Parathyroid adenoma (tissue), 2 donors: ENCODE measurements at regions not wholly inside any gene's neighbourhood (a gene's known extent, or its start where the extent isn't known, plus 50 kb on each side); places are given as distances from the start of the nearest gene placed in this dataset.

Source experiments
- H2AFZ ChIP-seq: fragments of 300-600 bp; sonication (generic); one replicate; pipeline ENCODE4 v1.7.0; 2017; ENCODE audit warnings: antibody characterized with exemption, mild to moderate bottlenecking
- H3K27ac ChIP-seq: fragments of 300-600 bp; sonication (generic); one replicate; pipeline ENCODE4 v1.7.0; 2017
- H3K27me3 ChIP-seq: fragments of 300-600 bp; sonication (generic); one replicate; pipeline ENCODE4 v1.7.0; 2017; ENCODE audit warnings: low read length; ENCODE audit not compliant: control insufficient read depth, insufficient read depth
- H3K36me3 ChIP-seq: fragments of 300-600 bp; sonication (generic); one replicate; pipeline ENCODE4 v1.7.0; 2017; ENCODE audit warnings: low read length; ENCODE audit not compliant: control insufficient read depth, insufficient read depth
- H3K4me1 ChIP-seq: fragments of 300-600 bp; sonication (generic); one replicate; pipeline ENCODE4 v1.7.0; 2017; ENCODE audit warnings: control low read depth
- H3K4me2 ChIP-seq: fragments of 300-600 bp; sonication (generic); one replicate; pipeline ENCODE4 v1.7.0; 2017; ENCODE audit warnings: low read length
- H3K4me3 ChIP-seq: fragments of 300-600 bp; sonication (generic); one replicate; pipeline ENCODE4 v1.7.0; 2017; ENCODE audit warnings: low read depth, low read length
- H3K79me2 ChIP-seq: fragments of 300-600 bp; sonication (generic); one replicate; pipeline ENCODE4 v1.7.0; 2017; ENCODE audit warnings: control low read depth
- H3K9ac ChIP-seq: fragments of 300-600 bp; sonication (generic); one replicate; pipeline ENCODE4 v1.7.0; 2017; ENCODE audit warnings: mild to moderate bottlenecking
- H3K9me3 ChIP-seq: fragments of 300-600 bp; sonication (generic); one replicate; pipeline ENCODE4 v1.7.0; 2017; ENCODE audit warnings: low read length; ENCODE audit not compliant: control insufficient read depth
- CTCF ChIP-seq: fragments of 300-600 bp; sonication (generic); IDR thresholded peaks from one replicate; pipeline ENCODE4 v1.7.0; 2017; ENCODE audit warnings: antibody characterized with exemption, mild to moderate bottlenecking
- donor health status: primary hyperparathyroidism.

GRCh38 chr4:29277381-29277780 is 1442.8 kb upstream of the PCDH7 start:
- Histone ChIP-seq H3K27ac (no peak overlapping the region), H2AFZ (no peak overlapping the region), H3K9ac (no peak overlapping the region), H3K36me3 (no peaks in the 10 kb centered on the region), H3K4me3 (no peak overlapping the region), H3K27me3 (no peaks in the 10 kb centered on the region), H3K9me3 (no peaks in the 10 kb centered on the region), H3K4me1 (no peaks in the 10 kb centered on the region), H3K79me2 (no peaks in the 10 kb centered on the region), H3K4me2 (no peak overlapping the region)
- no peak for TF ChIP-seq CTCF

- Histone ChIP-seq H3K4me1 (no peaks in the 10 kb centered on the region), H3K9ac (no peak overlapping the region), H3K9me3 (no peaks in the 10 kb centered on the region), H3K4me2 (no peak overlapping the region), H3K36me3 (no peaks in the 10 kb centered on the region), H3K27me3 (no peaks in the 10 kb centered on the region), H3K27ac (no peak overlapping the region), H3K4me3 (no peak overlapping the region), H3K79me2 (no peaks in the 10 kb centered on the region), H2AFZ (no peak overlapping the region)
- TF ChIP-seq CTCF: no peak
Measured at GRCh38 chr4:29278585-29278984, 1441.6 kb upstream of the PCDH7 start.

GRCh38 chr4:29289118-29289517 is 1431.1 kb upstream of the PCDH7 start:
- H3K9ac ChIP-seq: no peak overlapping the region
- H3K27me3 ChIP-seq: no peaks in the 10 kb centered on the region
- no peaks in the 10 kb centered on the region for H3K4me1 ChIP-seq
- H3K4me2 ChIP-seq: no peak overlapping the region
- H3K4me3 ChIP-seq: no peak overlapping the region
- no peaks in the 10 kb centered on the region for H3K9me3 ChIP-seq
- TF ChIP-seq CTCF: no peak
- H3K27ac ChIP-seq: no peak overlapping the region
- H3K79me2 ChIP-seq: no peaks in the 10 kb centered on the region
- H3K36me3 ChIP-seq: no peaks in the 10 kb centered on the region
- H2AFZ ChIP-seq: no peak overlapping the region

GRCh38 chr4:29295280-29295679 is 1424.9 kb upstream of the PCDH7 start:
- Histone ChIP-seq H3K4me2 (no peak overlapping the region), H3K27ac (no peak overlapping the region), H3K36me3 (no peaks in the 10 kb centered on the region), H3K9me3 (no peaks in the 10 kb centered on the region), H3K9ac (no peak overlapping the region), H3K4me1 (no peaks in the 10 kb centered on the region), H3K27me3 (no peaks in the 10 kb centered on the region), H2AFZ (no peak overlapping the region), H3K4me3 (no peak overlapping the region), H3K79me2 (no peaks in the 10 kb centered on the region)
- no peak for TF ChIP-seq CTCF

- H3K27ac ChIP-seq: no peak overlapping the region
- no peaks in the 10 kb centered on the region for H3K36me3 ChIP-seq
- H3K4me3 ChIP-seq: no peak overlapping the region
- no peaks in the 10 kb centered on the region for H3K4me1 ChIP-seq
- no peak overlapping the region for H3K4me2 ChIP-seq
- H3K9me3 ChIP-seq: no peaks in the 10 kb centered on the region
- no peaks in the 10 kb centered on the region for H3K79me2 ChIP-seq
- H3K27me3 ChIP-seq: no peaks in the 10 kb centered on the region
- TF ChIP-seq CTCF: no peak
- H3K9ac ChIP-seq: no peak overlapping the region
- no peak overlapping the region for H2AFZ ChIP-seq
Measured at GRCh38 chr4:29304595-29304994, 1415.6 kb upstream of the PCDH7 start.
